NCI-H526 treated with DMSO at 0.1 percent for 48 hours (cell line): ENCODE measurements at regions not wholly inside any gene's neighbourhood (a gene's known extent, or its start where the extent isn't known, plus 50 kb on each side); places are given as distances from the start of the nearest gene placed in this dataset.

Experiments
- DNase-seq: peaks from one replicate; lab custom pipeline; 2025; lab: John Stamatoyannopoulos, UW

GRCh38 chr6:169906688-169907418 lies 155.4 kb downstream of the ERMARD start:
- no peak for DNase-seq

GRCh38 chr6:169906004-169906687 lies 154.7 kb downstream of the ERMARD start:
- no peak for DNase-seq

GRCh38 chr6:169905041-169905807 lies 153.8 kb downstream of the ERMARD start:
- DNase-seq = no peak

- no peak for DNase-seq
These were observed 152.9 kb downstream of the ERMARD start for GRCh38 chr6:169904051-169904922.

GRCh38 chr6:169903122-169903521 lies 151.7 kb downstream of the ERMARD start:
- no peak for DNase-seq

- DNase-seq = no peak
These were observed 151.2 kb downstream of the ERMARD start for GRCh38 chr6:169902604-169903003.

- no peak for DNase-seq
These were observed 150.6 kb downstream of the ERMARD start for GRCh38 chr6:169902070-169902469.

- DNase-seq = no peak
These were observed 148.2 kb downstream of the ERMARD start for GRCh38 chr6:169899481-169900145.

- no peak for DNase-seq
These were observed 147.5 kb downstream of the ERMARD start for GRCh38 chr6:169898788-169899480.

GRCh38 chr6:169897601-169898358 lies 146.4 kb downstream of the ERMARD start:
- no peak for DNase-seq

GRCh38 chr6:169896826-169897456 lies 145.5 kb downstream of the ERMARD start:
- no peak for DNase-seq

- no peak for DNase-seq
These were observed 144.7 kb downstream of the ERMARD start for GRCh38 chr6:169895926-169896761.

- no peak for DNase-seq
These were observed 143.8 kb downstream of the ERMARD start for GRCh38 chr6:169895000-169895759.

- no peak for DNase-seq
These were observed 143.0 kb downstream of the ERMARD start for GRCh38 chr6:169894377-169894960.

- no peak for DNase-seq
These were observed 142.2 kb downstream of the ERMARD start for GRCh38 chr6:169893624-169894023.

- no peak for DNase-seq
These were observed 140.4 kb downstream of the ERMARD start for GRCh38 chr6:169891846-169892245.

- DNase-seq = no peak
These were observed 140.0 kb downstream of the ERMARD start for GRCh38 chr6:169891421-169891820.
